Skin epidermis (tissue), 12 donors: ENCODE measurements at regions not wholly inside any gene's neighbourhood (a gene's known extent, or its start where the extent isn't known, plus 50 kb on each side); places are given as distances from the start of the nearest gene placed in this dataset.
A peak's percentile ranks its signal among the peaks of the same experiment; 100 is the strongest.

Experiments
- H3K27ac ChIP-seq, 21 experiments: fragments of 200-600 bp; sonication (generic) in 11 of 21; one replicate each; pipeline ENCODE4 v1.5.0; 2020; ENCODE audit warnings: mild to moderate bottlenecking in 3 of 21, inconsistent platforms in 2 of 21, moderate library complexity in 2 of 21
- H3K4me3 ChIP-seq, 7 experiments: fragments of 200-600 bp; sonication (generic) in 2 of 7; one replicate each; pipeline ENCODE4 v1.5.0; 2020; ENCODE audit warnings: inconsistent platforms in 2 of 7, mild to moderate bottlenecking in 2 of 7, moderate library complexity in 1 of 7

- H3K4me3 ChIP-seq: no peak overlapping the region
- H3K27ac ChIP-seq: no peak overlapping the region
Measured at GRCh38 chr5:158162026-158162425, 303.1 kb upstream of the CLINT1 start.

DNA sequence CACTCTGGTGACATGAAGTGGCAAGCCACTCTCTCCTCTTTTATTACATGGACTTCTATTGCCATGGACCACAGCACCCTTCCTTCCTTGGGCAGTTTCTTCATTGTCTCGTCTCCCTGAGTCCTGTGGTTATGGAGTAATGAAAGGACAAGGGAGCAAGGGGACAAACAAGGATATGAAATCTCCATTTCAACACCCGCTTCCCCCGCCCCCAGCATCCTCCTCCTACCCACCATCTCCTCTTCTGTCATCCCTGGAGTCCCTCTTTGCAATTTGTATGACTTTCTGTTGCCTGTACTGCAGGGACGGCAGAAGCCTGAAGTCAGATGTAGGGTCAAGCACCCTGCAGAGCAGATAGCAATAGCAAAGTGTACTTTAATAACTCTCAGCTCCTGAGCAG lies 300.7 kb upstream of the CLINT1 start:
- H3K4me3 ChIP-seq: no peak overlapping the region

GRCh38 chr5:158155811-158156505 lies 297.0 kb upstream of the CLINT1 start:
- Histone ChIP-seq H3K4me3 (no peak overlapping the region), H3K27ac (peak overlapping the region in 2 of 21 experiments; percentile 25 to 39)

More for the DNA sequence above, 300.7 kb upstream of the CLINT1 start:
- no peak overlapping the region for H3K27ac ChIP-seq

DNA sequence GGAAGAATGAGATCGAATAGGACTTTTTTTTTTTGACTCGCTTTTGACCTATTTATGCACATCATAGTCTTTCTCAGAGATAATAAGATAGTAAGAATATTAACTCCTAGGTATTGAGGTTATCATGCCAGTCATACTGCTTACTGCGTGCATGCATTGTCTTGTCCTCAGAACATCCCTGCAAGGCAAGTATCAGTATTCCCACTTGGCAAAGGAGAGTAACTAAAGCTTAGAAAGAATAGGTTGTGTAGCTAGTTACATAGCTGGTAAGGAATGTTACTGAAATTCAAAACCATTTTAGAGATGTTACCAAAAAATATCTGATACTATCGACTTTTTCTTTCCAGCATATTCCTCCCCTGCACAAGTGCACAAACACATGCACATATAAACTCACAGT lies 296.1 kb upstream of the CLINT1 start:
- Histone ChIP-seq H3K27ac (peak overlapping the region in 5 of 21 experiments; percentile 19 to 77 (median 44)), H3K4me3 (no peak overlapping the region)

GRCh38 chr5:158154226-158155005 lies 295.5 kb upstream of the CLINT1 start:
- H3K4me3 ChIP-seq: no peak overlapping the region
- peak overlapping the region in 6 of 21 experiments; percentile 19 to 77 (median 36) for H3K27ac ChIP-seq

DNA sequence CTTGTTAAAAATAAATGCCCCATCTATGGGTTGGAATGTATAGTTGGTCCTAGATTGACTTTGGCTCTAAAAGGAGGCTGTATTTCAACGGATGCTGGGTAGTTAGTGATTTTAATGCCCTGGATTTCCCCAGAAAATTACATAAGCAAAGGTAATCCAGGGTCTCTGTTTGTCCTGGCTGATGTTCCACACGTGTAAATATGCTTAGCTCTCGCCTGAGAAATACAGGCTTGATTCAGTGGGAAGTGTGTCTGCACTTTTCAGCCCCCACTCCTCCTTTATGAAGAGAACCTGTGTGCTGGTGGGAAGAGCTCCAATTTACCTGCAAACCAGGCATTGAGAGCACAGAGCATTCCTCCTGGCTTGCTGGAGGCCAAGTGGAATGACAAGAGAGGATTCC lies 294.6 kb upstream of the CLINT1 start:
- Histone ChIP-seq H3K27ac (peak overlapping the region in 2 of 21 experiments; percentile 0 to 25), H3K4me3 (no peak overlapping the region)

DNA sequence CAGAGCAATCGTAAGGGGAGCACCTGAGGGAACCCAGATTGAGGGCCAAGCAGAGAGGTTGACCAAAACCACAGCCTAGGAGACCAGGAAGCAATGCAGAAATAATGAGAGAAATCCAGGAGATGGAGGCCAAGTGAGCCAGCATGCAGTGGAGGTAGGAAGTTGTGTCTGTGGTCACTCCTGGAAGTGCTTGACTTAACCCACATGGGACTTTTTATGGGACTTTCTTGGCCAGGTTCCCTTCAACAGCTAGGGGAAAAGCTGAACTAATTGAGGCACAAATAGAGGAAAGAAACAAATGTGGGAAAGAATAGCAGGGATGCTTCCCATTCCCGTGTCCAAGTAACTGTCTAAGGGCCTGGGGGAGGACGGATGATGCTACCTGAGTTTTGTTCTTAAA lies 293.2 kb upstream of the CLINT1 start:
- H3K4me3 ChIP-seq: no peak overlapping the region
- H3K27ac ChIP-seq: no peak overlapping the region

DNA sequence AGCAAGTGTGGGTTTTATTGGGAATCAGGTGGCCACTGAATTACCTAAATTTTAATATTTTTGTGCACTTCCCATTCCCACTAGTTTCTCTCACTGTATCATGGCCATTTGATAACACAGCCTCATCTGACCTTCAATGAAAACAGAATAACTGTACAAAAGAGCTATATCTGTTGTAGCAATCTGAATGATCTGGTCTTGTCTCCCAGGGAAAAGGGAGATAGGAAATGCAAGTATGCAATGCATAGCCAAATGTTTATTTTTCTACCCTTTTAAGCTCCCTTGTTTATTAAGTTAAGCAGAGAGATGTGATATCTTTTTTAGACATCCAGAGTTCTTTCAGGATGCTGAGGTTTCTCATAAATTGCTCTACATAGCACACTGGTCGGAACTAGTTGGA lies 288.3 kb upstream of the CLINT1 start:
- no peak overlapping the region for H3K27ac ChIP-seq
- H3K4me3 ChIP-seq: no peak overlapping the region

DNA sequence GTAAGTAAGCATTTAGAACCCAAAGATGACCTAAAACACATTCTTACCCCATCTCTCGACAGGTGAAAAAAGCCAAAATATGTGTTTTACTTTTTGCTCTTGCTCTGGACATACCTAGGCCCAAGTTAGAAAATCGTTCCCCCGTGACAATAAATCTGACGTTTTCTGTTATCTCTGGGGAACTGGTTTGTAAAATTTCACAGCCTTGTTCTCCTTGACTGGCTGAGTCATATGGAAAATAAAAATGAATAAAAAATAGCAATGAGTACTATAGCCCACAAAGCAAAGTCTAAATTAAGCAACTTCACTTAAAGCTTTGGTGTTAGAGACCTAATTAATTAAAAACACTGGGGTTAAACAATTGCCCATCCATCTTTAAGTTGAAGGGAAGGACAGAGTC lies 286.9 kb upstream of the CLINT1 start:
- peak overlapping the region in 1 of 21 experiments; percentile 16 for H3K27ac ChIP-seq

DNA sequence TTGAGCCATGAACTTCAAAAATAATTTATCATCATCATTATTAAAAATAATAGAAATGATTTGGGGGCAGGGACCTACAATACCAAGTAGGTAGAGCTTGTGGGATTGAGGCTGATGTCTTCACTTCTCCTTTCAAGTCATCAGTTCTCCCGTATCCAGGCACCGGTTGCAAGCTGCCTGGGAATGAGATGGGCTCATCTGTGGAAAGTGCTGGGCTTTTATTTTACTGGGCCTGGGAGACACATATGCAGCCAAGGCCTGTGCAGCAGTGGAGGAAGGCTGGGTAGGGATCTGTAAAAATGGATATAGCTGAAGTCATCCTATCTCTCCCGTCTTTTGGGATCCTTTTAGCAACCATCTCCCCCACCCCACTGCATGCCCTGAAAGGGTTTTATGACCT lies 284.1 kb upstream of the CLINT1 start:
- Histone ChIP-seq H3K27ac (no peak overlapping the region), H3K4me3 (no peak overlapping the region)

More for the DNA sequence above, 286.9 kb upstream of the CLINT1 start:
- H3K4me3 ChIP-seq: no peak overlapping the region

DNA sequence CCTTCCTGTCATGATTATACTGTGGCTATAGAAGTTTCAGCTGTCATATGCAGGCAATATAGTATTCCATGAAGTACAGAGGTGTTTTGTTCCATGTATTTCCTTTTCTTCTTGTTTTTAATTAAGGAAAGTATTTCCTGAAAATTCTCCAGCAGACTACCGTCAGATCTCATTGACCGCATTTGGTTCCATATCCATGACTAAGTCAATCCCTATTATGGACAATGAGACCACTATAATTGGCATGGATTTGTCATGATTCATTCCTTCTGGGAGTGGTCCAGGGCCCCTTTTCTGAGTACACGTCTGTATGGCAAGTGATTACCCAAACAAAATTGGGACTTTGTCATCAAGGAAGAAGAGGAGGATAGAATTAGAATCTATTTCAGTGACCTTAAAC lies 283.2 kb upstream of the CLINT1 start:
- Histone ChIP-seq H3K27ac (no peak overlapping the region), H3K4me3 (no peak overlapping the region)

DNA sequence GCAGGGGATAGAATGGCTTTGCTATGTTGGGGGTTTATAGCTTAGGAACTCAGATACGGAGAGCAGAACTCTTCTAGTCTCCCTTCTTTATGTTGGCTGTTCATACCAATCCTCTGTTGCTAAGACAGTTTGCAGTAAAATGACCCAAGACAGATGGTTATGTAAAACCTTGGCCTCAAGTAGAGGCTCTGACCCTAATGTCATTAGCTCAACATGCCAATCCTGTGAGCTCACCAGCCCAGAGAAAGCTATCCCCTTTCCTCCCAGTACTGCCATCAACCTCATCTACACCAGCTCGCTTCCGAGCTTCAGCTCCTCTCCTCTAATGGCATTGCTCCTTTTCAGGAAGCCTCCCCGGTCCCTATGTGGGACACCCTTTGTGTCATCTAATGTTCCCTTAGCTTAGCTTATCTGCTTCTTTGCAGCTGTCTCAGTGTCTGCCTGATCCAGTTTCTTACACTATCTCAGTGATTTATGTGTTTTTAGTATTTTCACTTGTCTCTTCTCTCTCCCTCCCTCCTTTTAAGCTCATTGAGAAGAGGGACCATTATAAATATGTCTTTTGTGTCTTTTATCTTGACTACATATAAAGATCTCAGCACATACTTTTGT lies 281.3 kb upstream of the CLINT1 start:
- Histone ChIP-seq H3K4me3 (no peak overlapping the region), H3K27ac (peak overlapping the region in 1 of 21 experiments; percentile 2)

- H3K4me3 ChIP-seq: no peak overlapping the region
- no peak overlapping the region for H3K27ac ChIP-seq
Measured at GRCh38 chr5:158139161-158139560, 280.2 kb upstream of the CLINT1 start.

- Histone ChIP-seq H3K4me3 (no peak overlapping the region), H3K27ac (no peak overlapping the region)
Measured at GRCh38 chr5:158135682-158136179, 276.8 kb upstream of the CLINT1 start.

GRCh38 chr5:158133369-158133768 lies 274.4 kb upstream of the CLINT1 start:
- H3K27ac ChIP-seq: no peak overlapping the region
- no peak overlapping the region for H3K4me3 ChIP-seq

DNA sequence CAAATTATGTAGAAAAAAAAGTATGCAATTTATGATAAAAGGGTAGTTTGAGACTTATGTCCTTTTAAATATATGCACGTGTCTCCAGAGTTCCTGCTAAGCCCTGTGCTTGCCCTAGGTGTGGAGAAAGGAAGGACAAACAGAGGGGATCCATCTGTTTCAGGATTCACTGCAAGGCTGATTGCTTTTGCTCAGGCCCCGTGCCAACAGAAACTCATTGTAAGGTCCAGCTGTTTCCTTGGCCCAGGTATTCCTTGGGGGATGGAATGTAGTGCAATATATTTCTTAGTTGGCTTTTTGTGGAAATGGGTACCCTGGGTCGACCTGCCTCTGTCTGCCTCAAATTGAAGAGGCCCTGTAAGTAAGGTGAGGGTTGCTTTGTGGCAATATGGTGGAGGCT lies 268.6 kb upstream of the CLINT1 start:
- no peak overlapping the region for H3K27ac ChIP-seq

GRCh38 chr5:158126442-158127405 lies 267.8 kb upstream of the CLINT1 start:
- no peak overlapping the region for H3K4me3 ChIP-seq

More for the DNA sequence above, 268.6 kb upstream of the CLINT1 start:
- no peak overlapping the region for H3K4me3 ChIP-seq

GRCh38 chr5:158124606-158125316 lies 265.8 kb upstream of the CLINT1 start:
- H3K27ac ChIP-seq: no peak overlapping the region

More at GRCh38 chr5:158126442-158127405, 267.8 kb upstream of the CLINT1 start:
- H3K27ac ChIP-seq: no peak overlapping the region

GRCh38 chr5:158123595-158123994 lies 264.6 kb upstream of the CLINT1 start:
- Histone ChIP-seq H3K27ac (no peak overlapping the region), H3K4me3 (no peak overlapping the region)

More at GRCh38 chr5:158124606-158125316, 265.8 kb upstream of the CLINT1 start:
- H3K4me3 ChIP-seq: no peak overlapping the region
